DND-41 (cell line): ENCODE measurements at regions not wholly inside any gene's neighbourhood (a gene's known extent, or its start where the extent isn't known, plus 50 kb on each side); places are given as distances from the start of the nearest gene placed in this dataset.

ENCODE experiments used
- EZH2 ChIP-seq: IDR thresholded peaks from 3 replicates; pipeline ENCODE4 v1.6.1; 2012; ENCODE audit warnings: borderline replicate concordance, low read depth, mild to moderate bottlenecking, moderate library complexity, low read length, inconsistent platforms; ENCODE audit not compliant: severe bottlenecking
- TF ChIP-seq, protein P1 (sequence below): IDR thresholded peaks from 2 replicates; pipeline ENCODE4 v1.5.1; 2012; ENCODE audit warnings: borderline replicate concordance, low read length, moderate library complexity, mild to moderate bottlenecking; ENCODE audit not compliant: poor library complexity, severe bottlenecking; ENCODE audit errors: extremely low read depth

DNA sequence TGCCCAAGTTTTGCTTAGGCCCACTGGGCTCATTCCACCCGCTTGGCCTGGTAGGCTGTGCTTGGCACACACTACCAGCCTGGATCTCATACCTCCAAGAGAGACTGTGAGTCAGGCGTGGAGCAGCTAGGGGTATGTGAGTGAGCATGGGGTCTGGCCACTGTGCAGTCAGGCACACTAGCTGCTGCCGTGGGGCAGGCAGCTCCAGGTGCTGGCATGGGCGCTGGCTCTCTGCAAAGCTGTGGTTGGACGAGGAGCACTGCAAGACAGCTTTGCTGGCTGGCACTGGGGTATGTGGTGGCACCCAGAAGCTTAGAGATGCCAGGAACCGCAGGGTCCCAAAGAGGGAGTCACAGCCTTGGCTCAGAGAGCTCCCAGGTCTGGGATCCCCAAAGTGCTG is 377.8 kb downstream of the KCTD8 start:
- TF ChIP-seq, protein P1, sequence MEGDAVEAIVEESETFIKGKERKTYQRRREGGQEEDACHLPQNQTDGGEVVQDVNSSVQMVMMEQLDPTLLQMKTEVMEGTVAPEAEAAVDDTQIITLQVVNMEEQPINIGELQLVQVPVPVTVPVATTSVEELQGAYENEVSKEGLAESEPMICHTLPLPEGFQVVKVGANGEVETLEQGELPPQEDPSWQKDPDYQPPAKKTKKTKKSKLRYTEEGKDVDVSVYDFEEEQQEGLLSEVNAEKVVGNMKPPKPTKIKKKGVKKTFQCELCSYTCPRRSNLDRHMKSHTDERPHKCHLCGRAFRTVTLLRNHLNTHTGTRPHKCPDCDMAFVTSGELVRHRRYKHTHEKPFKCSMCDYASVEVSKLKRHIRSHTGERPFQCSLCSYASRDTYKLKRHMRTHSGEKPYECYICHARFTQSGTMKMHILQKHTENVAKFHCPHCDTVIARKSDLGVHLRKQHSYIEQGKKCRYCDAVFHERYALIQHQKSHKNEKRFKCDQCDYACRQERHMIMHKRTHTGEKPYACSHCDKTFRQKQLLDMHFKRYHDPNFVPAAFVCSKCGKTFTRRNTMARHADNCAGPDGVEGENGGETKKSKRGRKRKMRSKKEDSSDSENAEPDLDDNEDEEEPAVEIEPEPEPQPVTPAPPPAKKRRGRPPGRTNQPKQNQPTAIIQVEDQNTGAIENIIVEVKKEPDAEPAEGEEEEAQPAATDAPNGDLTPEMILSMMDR = no peak
- no peak for TF ChIP-seq EZH2
